Suprapubic skin (tissue), 4 donors: ENCODE measurements at regions not wholly inside any gene's neighbourhood (a gene's known extent, or its start where the extent isn't known, plus 50 kb on each side); places are given as distances from the start of the nearest gene placed in this dataset.

Experiments
- POLR2A ChIP-seq, 2 donors: fragments of 450-650 bp; IDR thresholded peaks; one replicate each; pipeline ENCODE4 v1.6.1; 2017; ENCODE audit warnings: antibody characterized with exemption in 2 of 2, mild to moderate bottlenecking in 2 of 2, moderate library complexity in 2 of 2
- POLR2AphosphoS5 ChIP-seq, 3 donors: sonication (generic); formaldehyde crosslinking; IDR thresholded peaks; one replicate each; pipeline ENCODE4 v1.6.1; 2017; ENCODE audit warnings: antibody characterized with exemption in 3 of 3
- TF ChIP-seq, protein P1 (sequence below), 2 donors: fragments of 200-600 bp in 1 of 2; fragments of 450-650 bp in 1 of 2; sonication (generic) in 1 of 2; IDR thresholded peaks; one replicate each; pipeline ENCODE4 v1.5.1; 2016 to 2019; ENCODE audit warnings: antibody characterized with exemption in 2 of 2, mild to moderate bottlenecking in 1 of 2, moderate library complexity in 1 of 2

DNA sequence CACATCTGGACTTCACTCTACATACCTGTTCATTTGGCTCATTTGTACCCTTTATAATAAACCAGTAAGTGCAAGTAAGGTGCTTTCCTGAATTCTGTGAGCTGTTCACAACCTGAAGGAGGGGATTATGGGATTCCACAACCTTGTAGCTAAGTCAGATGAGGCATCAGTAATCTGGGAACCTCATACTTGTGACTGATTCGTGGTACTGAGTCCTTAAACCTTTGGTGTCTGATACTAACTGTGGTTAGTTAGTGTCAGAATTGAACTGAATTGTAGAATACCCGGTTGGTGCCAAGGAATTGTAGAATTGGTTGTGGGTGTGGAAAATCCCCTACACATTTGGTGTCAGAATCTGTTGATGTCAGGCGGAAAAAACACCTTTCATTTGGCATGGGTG, 83.4 kb downstream of the TMX1 start:
- TF ChIP-seq POLR2AphosphoS5 (IDR thresholded peaks at IDR 0.05), result no peak
- TF ChIP-seq POLR2A (IDR thresholded peaks at IDR 0.05), result no peak
- TF ChIP-seq, protein P1, sequence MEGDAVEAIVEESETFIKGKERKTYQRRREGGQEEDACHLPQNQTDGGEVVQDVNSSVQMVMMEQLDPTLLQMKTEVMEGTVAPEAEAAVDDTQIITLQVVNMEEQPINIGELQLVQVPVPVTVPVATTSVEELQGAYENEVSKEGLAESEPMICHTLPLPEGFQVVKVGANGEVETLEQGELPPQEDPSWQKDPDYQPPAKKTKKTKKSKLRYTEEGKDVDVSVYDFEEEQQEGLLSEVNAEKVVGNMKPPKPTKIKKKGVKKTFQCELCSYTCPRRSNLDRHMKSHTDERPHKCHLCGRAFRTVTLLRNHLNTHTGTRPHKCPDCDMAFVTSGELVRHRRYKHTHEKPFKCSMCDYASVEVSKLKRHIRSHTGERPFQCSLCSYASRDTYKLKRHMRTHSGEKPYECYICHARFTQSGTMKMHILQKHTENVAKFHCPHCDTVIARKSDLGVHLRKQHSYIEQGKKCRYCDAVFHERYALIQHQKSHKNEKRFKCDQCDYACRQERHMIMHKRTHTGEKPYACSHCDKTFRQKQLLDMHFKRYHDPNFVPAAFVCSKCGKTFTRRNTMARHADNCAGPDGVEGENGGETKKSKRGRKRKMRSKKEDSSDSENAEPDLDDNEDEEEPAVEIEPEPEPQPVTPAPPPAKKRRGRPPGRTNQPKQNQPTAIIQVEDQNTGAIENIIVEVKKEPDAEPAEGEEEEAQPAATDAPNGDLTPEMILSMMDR (IDR thresholded peaks at IDR 0.05), result no peak
